ENCODE measurements at regions not wholly inside any gene's neighbourhood (a gene's known extent, or its start where the extent isn't known, plus 50 kb on each side); places are given as distances from the start of the nearest gene placed in this dataset.
"Not testable (repeated sequence)": the region's sequence is repeated elsewhere in the genome, so short reads cannot be mapped to it uniquely, and the experiment has no call there.

DNA sequence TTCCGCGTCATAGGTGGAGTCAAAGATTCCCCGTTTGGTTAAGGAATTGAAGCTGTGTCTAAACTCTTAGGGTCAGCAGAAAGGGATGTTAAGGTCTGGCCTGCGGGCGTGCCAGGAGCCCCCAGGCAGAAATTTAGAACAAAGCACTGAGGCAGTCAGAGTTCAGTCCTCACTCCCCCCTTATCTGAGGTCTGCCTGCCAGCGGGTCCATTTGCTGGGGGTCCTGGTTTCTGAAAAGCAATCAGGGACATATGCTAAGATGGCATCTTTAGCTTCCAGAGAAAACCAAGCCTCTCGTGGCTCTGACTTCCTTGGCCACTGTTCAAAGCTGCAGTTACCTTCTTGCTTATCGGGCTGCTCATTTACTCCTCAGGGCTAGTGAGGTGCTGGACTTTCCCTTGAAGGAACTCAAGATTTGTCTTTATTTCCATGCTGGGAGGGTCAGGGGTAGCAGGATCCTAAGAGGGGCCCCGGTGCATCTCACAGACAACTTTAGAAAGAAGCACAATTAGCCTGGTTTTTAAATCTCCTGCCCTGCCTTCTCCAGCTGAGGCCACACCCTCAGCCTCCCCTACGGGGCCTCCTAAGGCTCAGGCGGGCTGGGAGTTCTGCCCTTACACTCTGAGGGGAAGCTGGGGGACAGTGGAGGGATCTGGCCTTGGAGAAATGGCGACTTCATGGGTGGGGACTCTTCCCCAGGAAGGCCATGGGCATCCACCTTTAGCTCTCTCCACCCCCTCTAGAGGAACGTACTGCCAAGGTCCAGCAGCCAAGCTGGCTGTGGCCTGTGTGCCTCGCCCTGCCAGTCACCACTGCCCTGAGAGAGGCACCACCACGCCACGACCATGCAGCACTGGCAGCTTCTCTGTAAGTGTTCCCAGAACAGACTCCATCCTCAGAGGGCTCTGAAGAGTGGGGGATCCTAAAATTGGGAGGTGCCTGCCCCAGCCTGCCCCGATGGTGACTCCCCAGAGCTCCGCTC is 121.1 kb upstream of the MTLN start:
- peak in 1 of 2 donors; percentile 0 for DNase-seq

DNA sequence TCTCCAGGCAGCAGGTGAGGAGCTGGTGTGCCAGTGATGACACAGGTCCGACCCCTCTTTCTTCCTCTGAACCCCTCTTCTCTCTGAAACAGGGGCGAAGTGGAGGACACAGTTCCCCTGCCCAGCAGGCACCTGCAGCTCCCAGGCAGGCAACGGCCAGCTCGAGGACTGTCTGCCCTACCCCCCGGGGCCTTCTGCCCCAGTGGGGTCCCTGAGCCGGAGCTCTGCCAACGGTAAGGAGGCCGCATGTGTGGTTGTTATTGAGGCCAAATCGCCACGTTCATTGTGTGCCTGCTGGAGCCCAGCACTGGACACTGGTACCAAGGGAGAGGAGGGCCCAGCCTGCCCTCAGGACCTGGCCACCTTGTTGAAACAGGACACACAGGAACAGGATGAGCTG is 119.3 kb upstream of the MTLN start:
- not testable (repeated sequence) for DNase-seq

DNA sequence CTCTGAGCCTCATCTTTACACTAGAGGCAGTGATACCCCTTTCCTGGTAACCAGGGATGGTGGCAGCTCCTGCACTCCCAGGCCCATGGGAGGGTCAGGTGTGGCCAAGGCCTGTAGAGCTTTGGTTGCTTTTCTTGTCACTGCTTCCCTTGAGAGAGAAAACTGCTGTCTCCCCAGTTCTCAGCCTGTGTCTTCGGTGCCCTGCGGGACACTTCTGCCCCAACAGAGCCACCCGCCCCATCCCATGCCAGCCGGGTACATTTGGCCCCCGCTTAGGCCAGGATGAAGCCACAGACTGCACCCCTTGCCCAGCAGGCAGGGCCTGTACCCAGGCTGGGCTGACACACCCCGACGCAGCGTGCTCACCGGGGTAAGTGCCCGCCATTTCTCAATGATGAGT is 117.4 kb upstream of the MTLN start:
- DNase-seq, result not testable (repeated sequence)

DNA sequence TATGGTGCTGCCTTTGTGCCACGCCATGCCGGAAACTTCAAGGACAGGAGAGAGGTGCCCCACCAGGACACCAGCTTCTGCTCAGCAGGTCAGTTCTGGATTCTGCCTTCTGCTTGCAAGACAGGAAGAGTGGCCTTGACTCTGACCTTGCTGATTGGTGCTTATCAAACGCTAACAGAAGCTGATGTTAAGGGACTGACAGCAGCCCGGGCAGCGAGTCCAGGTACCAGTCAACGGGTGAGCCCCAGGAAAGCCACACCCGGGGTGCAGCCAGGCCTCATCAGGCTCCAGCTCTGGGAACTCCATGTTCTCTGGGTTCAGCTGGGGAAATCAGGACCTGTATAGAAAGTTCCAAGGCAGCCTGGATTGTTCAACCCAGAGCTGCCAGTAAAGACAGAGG is 116.8 kb upstream of the MTLN start:
- not testable (repeated sequence) for DNase-seq

DNA sequence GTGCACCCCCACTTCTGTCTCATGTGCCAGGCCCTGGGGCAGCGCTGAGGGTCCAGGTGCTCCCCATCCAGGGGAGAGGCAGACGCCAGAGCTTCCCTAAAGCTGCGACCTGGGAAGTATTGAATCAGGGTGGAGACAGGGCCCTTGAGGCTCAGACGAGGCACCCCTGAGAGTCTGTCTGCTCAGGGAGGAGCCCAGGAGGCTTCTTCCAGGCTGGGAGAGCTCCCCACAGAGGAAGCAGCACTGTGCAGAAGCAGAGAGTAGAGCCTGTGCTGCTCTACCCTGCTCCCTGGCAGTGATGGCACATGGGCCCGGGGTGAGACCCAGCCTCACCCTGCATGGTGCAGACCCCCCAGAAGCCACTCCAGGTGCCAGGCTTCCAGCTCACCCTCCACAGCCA is 116.3 kb upstream of the MTLN start:
- DNase-seq, result peak in 1 of 2 donors; percentile 0

DNA sequence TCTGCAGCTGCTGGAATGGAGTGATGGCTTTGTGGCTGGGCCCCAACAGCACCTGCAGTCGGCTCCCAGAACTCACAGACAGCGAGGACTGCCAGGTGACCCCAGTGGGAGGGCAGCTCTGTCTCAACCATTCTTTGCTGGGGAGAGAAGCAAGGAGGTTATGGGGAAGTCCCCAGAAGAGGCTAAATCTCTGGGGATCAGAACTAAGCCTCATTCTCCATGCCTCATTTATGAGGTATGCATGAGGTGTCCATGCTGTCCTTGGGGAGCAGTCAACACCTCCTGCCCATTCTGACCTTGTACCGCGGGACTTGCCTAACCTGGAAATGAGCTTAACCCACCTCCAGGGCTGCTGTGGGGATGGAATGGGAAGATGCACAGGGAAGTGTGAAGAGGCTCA is 111.5 kb upstream of the MTLN start:
- DNase-seq, result not testable (repeated sequence)

DNA sequence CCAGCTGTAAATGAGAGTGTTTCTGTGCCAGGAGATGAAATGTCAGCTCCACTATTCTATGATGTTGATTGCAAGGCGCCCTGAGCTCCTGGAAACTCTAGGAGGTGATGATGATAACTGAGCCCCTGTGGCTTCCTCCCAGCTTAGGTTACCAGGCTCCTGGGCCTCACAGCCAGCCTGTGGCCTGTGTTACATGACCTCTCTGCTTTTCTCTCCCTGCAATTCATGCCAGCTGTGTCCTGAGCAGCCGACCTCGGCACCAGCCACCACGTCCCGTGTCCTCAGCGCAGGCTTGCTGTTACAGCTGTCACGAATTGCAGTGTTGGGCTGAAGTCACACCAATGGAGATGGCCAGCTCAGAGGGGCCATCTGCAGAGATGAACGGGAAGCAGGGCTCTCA is 110.2 kb upstream of the MTLN start:
- not testable (repeated sequence) for DNase-seq

DNA sequence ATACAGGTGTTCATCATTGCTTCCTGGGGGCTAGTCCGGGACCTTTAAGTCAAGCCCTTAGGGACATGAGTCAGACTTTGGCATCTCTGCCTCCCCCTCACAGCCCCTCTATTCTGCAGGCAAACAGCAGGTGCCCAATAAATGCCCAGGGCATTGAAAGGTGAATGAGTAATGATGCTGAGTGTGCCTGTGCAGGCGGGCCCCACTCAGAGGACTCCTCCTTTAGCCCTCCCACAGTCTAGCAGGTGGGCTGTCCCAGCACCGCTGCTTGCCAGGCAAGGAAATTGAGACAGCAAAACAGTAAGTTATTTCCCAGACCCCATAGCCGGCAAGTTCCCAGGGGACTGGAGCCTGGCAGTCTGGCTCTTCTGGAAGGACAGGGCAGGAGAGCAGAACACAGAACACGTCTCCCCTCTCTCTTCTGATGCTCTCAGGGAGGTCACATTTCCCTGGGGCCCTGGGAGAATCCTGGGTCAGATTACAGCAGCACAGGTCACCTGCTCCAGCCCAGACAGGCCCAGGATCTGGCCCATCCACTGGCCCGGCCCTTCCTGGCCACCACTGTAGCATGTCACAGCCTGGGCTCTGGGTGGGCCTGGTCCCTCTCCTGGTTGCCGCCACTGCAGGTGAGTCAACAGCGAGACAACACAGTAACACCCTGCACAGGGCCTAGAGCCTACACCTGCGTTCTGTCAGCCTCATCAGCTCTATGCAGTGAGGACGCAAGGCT is 108.7 kb upstream of the MTLN start:
- DNase-seq, result not testable (repeated sequence)

DNA sequence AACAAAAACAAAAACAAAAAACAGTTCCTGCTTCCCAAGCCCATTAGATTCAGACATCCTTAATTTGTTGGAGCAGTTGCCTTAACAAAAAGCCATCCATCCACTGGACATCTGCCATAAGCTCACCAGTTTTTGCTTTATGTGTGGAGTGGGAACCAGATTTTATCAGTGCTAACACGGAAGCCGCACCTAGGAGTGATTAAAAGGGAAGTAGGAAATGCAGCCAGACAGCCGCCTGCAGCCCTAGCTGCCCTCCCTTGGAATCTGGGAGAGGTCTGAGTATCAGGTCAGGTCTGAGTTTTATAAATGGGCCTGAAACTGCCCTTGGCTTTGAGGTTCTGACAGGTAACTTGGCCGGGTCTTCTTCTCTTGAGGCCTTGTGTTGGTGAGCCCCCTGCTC is 106.6 kb upstream of the MTLN start:
- DNase-seq, result not testable (repeated sequence)

DNA sequence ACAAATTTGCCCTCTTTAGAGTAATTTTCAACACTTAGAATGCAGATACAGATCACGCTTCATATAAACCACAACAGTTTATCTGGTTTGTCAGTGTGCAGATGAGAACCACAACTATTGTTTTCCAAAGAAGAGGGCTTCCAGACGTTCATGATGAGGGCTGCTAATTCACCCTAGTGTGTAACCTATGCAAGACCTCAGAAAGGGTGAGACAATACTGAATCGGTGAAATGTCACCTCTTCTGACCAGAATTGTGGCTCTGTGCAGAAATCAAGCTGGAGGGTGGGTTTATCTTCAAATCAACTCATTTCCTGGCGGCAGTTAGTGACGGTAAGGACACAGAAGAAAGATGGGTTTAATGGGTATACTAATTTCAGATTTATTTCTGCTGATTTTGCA is 105.0 kb upstream of the MTLN start:
- not testable (repeated sequence) for DNase-seq

DNA sequence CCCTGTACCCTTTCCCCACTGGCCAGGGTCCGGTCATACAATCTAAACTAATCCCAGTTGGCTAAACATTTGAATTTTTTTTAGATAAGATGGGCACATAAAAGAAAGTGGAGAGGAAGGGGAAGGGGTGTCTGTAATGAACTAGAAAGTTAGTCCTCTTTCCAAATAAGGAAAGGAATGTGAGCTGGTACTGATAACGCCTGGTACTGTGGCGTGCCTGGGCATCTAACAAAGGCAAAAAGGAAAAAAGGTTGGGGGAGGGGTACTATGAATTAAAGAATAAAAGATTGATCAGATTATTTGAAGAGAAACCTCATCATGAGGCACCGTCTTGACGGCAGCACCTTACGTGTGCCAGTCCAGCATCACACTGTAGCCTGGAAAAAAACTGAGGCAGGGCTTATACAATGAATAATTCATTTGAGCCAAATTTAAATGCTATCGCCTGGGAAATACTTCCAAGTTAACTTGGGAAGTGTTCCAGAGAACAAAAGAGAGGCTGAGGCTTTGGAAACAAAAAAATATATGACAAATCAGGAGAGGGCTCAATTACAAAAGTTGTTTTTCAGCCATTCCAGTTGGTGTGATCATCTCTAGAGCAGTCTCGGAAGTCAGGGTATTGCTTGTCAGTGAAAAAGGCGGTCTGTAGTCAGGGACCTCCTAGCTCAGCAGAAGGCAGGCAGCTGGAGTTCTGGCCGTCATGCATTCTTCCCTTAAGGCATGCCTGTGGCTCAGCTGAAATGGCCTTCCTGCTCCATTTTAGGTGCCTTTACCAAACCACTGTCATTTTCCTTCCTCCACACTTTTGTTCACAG is 103.9 kb upstream of the MTLN start:
- not testable (repeated sequence) for DNase-seq

DNA sequence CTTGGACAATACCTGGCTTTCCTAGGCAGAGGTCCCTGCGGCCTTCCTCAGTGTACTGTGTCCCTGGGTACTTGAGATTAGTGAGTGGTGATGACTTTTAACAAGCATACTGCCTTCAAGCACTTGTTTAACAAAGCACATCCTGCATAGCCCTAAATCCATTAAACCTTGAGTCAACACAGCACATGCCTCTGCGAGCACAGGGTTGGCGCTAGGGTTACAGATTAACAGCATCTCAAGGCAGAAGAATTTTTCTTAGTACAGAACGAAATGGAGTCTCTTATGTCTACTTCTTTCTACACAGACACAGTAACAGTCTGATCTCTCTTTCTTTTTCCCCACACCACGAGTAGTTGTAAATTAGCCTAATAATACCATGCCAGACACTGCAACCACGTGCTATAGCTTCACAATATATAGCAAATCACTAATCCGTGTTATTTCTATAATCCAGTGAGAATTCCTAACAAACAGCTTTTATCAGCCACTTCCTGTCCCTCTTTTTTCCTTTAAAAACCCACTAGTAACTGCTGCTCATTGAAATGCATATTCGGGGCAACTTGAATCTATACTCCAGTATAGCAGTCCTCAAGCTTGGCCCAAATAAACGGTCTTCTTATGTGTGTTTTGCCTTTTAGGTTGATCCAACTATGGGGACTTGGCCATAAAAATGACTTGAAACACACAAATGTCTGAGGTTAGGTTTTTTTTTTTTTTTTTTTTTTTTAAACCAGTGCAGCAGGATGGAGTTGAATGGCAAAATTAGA is 102.9 kb upstream of the MTLN start:
- not testable (repeated sequence) for DNase-seq

DNA sequence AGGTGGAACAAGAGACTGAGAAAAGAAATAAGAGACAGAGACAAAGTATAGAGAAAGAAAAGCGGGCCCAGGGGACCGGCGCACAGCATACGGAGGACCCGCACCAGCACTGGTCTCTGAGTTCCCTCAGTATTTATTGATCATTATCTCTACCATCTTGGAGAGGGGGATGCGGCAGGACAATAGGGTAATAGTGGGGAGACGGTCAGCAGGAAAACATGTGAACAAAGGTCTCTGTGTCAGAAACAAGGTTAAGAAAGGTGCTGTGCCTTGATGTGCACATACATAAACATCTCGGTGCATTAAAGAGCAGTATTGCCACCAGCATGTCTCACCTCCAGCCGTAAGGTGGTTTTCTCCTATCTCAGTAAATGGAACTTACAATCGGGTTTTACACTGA is 102.1 kb upstream of the MTLN start:
- not testable (repeated sequence) for DNase-seq

DNA sequence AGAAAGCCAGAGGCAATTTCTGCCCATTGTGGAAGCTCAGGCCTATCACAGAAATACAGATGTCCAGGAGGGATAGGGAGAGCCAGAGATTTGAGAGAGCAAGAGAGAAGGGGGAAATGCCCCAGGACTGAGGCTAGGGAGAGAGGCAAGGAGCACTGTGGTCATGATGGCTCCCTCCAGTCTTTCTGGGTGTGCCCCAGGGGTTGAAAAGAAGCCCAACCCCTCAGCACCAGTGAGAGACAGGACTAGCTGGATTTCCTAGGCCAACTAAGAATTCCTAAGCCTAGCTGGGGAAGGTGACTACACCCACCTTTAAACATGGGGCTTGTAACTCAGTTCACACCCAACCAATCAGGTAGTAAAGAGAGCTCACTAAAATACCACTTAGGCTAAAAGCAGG is 100.7 kb upstream of the MTLN start:
- DNase-seq, result not testable (repeated sequence)

DNA sequence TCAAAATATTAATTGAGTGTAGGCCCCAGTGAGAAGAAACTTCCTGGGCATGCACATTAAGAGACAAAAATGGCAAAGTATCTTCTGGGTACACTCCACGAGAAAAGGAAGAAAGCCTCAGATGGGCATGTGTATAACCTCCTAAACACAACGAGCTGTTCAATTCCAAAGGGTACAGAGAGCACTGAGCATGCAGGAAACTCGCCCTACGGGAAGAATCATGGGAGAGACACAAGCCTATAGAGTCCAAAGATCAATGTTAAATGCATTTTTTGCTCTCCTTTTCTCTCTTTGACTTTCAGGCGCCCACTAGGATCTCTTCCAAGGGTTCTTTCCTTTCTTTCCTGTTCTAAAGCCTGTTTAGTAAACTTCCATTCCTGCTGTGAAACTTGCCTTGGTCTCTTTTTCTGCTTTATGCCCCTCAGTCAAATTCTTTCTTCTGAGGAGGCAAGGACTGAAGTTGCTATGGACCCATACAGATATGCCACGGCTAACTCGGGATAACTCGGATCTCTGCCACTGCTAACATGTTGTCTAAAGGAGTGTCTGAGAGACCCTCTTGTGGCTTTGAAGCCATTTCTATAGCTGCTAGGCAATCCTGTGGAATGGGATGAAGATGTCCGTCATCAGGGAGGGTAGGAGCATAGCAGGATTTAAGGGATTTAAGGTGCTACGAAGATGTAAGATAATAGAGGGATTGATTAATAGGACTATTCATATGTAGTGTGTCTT is 99.5 kb upstream of the MTLN start:
- not testable (repeated sequence) for DNase-seq

DNA sequence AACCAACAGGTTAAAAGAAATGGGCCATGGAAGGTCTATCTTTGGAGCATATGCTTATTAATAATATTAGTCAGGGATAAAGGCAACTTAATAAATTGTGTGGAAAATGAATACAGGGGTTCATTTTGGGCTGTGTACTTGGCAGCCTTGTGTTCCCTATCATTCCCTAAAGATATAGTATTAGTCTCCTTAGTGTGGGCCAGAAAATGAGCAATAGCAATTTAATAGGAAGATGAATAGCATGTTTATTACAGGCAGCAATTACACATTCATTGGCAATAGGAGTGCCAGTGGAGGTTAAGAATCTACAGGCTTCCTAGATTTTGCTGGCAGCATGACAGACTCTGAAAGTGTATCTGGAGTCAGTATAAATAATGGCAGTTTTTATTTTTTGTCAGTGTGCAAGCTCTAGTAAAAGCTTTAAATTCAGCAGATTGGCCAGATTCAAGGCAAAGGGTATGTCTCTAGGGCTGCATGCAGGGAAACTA is 98.7 kb upstream of the MTLN start:
- DNase-seq, result not testable (repeated sequence)

DNA sequence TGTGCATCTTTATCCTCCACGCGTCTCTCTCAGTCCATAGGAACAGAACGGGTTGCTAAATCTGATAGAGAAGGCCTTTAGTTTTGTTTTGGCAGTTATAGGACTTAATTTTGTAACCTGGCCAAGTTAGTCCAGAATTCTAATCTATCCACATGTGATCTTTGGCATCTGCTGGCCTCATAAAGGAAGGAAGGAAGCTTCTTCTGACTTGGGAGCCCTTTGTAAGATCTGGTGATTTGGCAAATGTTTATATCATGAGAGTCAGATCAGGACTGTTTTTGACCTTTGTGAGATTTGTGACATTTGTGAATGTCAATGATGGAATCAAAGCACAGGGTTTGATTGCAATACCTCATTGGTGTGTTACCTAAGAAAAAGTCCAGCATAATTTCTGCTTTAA is 96.4 kb upstream of the MTLN start:
- not testable (repeated sequence) for DNase-seq

DNA sequence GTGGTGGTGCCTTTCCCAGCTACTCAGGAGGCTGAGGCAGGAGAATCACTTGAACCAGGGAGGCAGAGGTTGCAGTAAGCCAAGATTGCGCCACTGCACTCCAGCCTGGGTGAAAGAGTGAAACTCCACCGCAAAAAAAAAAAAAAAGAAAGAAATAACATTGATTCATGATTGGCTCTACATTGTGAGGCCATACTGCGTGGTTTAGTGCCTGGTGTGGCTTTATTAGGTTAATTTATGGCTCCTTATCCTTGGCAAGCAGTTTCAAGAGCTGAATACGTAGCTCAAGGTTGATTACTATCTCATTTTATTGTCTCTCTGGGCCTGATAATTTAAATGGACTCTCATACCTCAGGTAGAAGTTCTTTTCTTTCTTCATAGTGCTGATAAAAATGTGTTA is 80.5 kb upstream of the MTLN start:
- DNase-seq, result not testable (repeated sequence)

DNA sequence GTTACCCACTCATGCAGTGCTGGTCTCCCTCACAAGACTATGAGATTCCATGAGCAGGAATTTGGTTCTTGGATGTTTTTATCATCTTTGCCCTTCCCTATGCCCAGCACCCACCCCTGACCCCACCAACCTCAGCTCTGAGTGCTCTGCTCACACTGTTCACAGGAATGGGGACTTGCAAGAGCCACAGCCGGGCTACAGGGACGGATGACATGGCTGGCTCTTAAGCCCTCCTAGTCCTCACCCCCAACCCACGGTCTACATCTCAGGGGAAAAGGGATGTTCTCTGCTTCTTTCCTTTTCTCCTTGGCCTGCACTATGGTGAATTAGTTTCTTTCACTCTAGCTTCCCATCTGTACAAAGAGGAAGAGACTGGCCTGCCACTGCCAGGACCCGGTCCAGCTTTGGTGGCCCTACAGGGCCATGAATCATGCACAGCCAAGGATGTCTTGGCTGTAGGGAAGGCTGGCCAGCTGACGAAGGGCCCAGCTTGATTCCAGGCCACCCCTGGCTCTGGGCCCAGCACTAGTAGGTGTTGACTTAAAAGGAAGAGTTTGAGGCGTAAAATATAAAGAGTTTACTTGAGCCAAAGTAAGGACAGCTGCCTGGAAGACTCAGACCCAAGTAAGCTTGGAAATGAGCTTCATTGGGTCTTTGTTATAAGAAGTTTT is 79.7 kb upstream of the MTLN start:
- DNase-seq, result not testable (repeated sequence)

DNA sequence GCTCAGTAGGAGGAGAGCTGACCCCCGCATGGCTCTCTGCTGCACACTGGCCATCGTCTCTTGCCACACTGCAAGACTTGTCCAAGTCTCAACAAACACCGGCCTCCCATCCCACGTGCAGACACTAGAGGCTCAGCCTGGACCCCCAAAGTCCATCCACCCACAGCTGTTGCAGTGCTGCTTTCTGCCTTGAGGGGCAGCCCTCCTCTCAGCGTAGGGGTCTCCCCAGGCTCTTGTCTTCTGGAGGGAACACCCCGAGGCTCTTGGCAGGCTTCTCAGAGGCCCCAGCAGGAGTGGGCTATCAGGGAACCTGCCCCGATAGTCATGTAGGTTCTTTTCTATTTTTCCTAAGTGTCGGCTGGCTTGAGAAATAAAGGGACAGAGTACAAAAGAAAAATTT is 75.5 kb upstream of the MTLN start:
- not testable (repeated sequence) for DNase-seq
